ENCODE measurements at regions not wholly inside any gene's neighbourhood (a gene's known extent, or its start where the extent isn't known, plus 50 kb on each side); places are given as distances from the start of the nearest gene placed in this dataset.
A peak's percentile ranks its signal among the peaks of the same experiment; 100 is the strongest.

DNA sequence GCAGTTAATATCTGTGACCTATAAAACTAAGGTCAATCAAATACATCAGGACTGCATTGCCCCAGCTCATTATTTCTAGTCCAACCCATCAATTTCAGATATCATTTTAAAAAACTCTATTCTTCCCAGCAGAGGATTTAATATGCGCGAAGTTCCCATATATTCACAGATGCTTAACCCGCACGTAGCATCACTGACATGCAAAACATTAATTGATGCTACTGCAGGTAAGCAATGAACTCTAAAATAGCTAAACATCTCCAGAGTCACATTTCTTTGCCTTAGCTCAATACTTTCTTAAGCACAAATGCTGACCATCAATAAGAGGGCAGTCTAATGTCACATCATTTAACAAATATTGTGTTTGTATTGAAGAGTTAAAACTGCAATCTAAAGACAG lies 586.6 kb upstream of the CDH18 start:
- Histone ChIP-seq H3K27me3 (peaks cover 0 to 4% (median 0%) of the 10 kb centered on the region in 4 donors), H3K9me3 (no peaks in the 10 kb centered on the region), H3K36me3 (no peaks in the 10 kb centered on the region), H3K27ac (no peak overlapping the region), H3K4me3 (no peak overlapping the region), H3K4me1 (no peaks in the 10 kb centered on the region)
- 77 to 89% methylated on average over 4 of the region's 4 CpGs for WGBS, 2 donors
- no peak for DNase-seq
- TF ChIP-seq, protein P1, sequence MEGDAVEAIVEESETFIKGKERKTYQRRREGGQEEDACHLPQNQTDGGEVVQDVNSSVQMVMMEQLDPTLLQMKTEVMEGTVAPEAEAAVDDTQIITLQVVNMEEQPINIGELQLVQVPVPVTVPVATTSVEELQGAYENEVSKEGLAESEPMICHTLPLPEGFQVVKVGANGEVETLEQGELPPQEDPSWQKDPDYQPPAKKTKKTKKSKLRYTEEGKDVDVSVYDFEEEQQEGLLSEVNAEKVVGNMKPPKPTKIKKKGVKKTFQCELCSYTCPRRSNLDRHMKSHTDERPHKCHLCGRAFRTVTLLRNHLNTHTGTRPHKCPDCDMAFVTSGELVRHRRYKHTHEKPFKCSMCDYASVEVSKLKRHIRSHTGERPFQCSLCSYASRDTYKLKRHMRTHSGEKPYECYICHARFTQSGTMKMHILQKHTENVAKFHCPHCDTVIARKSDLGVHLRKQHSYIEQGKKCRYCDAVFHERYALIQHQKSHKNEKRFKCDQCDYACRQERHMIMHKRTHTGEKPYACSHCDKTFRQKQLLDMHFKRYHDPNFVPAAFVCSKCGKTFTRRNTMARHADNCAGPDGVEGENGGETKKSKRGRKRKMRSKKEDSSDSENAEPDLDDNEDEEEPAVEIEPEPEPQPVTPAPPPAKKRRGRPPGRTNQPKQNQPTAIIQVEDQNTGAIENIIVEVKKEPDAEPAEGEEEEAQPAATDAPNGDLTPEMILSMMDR (IDR thresholded peaks at IDR 0.05): no peak
- ATAC-seq: no peak
- intact Hi-C loops (cut with DNase I): no loop called here
- FAIRE-seq: no peak

DNA sequence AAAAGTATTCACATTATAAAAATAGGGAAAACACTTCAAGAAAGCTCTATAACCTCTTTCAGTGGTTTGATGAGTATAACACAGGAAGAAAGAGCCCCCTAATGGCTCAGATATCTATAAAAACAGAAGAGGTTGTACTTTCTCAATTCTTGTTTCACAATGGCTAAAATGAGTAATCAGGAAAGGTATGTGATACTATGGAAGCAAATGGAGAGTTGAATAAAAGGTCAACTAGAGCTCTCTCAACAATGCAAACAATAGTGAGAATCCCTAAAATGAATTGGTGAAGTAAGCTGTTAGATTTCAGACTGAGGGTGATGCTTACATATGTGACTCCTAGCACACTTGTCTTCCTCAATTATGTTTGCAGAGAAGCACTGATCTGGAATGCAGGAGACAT lies 584.6 kb upstream of the CDH18 start:
- Histone ChIP-seq H3K4me3 (no peak overlapping the region), H3K27me3 (peaks cover 0 to 4% (median 0%) of the 10 kb centered on the region in 4 donors), H3K9me3 (no peaks in the 10 kb centered on the region), H3K4me1 (no peaks in the 10 kb centered on the region), H3K27ac (no peak overlapping the region), H3K36me3 (no peaks in the 10 kb centered on the region)
- intact Hi-C loops (cut with DNase I): no loop called here
- FAIRE-seq (no peak), DNase-seq (no peak), ATAC-seq (peak in 2 of 4 donors; percentile 42 to 74)
- TF ChIP-seq, protein P1 (IDR thresholded peaks at IDR 0.05): no peak

DNA sequence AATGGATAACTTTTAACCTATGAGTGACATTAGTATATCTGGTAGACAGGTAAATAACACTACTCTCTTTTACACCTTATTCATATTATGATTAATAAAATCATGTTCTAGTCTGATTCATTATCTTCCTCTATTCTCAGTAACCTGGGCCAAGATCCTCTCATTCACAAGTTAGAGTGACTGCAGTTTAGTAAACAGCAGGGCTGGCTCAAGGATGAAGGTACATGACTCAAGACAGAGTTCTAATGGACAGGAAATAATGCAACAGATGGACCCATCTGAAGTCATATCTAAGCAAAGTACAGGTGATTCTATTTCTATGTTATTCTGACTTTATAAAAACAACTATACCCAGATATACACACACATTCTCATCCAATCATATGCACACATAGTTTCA lies 582.5 kb upstream of the CDH18 start:
- Histone ChIP-seq H3K9me3 (no peaks in the 10 kb centered on the region), H3K36me3 (no peaks in the 10 kb centered on the region), H3K27ac (no peak overlapping the region), H3K4me3 (no peak overlapping the region), H3K27me3 (peaks cover 0 to 4% (median 0%) of the 10 kb centered on the region in 4 donors), H3K4me1 (no peaks in the 10 kb centered on the region)
- FAIRE-seq: no peak
- peak in 1 of 4 donors; percentile 32 for ATAC-seq
- intact Hi-C loops (cut with DNase I): no loop called here
- TF ChIP-seq, protein P1 (IDR thresholded peaks at IDR 0.05): no peak
- DNase-seq: no peak

DNA sequence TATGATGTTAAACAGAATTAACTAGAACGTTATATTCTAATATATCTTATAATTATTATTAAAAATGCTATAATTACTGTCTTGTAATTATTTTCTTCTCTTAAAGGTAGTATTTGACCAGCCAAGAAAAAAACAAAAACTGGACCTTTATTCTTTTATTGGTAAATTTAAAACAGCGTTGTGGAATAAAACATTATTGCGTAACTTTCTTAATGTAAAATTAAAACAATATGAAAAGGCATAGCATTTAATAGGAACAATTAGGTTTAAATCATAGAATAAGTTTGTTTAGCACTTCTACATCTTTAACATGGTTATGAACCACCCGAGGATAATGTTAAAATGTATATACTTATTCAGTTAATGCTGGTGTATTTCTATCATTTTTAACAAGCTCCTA lies 574.5 kb upstream of the CDH18 start:
- Histone ChIP-seq H3K9me3 (no peaks in the 10 kb centered on the region), H3K27ac (no peak overlapping the region), H3K27me3 (no peaks in the 10 kb centered on the region), H3K4me1 (no peaks in the 10 kb centered on the region), H3K36me3 (no peaks in the 10 kb centered on the region), H3K4me3 (no peak overlapping the region)
- TF ChIP-seq, protein P1 (IDR thresholded peaks at IDR 0.05): no peak
- FAIRE-seq (no peak), DNase-seq (no peak), ATAC-seq (no peak)
- intact Hi-C loops (cut with DNase I): no loop called here
- 59 to 89% methylated on average over 4 of the region's 4 CpGs for WGBS, 2 donors

GRCh38 chr5:20559845-20560244 lies 571.8 kb upstream of the CDH18 start:
- FAIRE-seq (no peak), ATAC-seq (peak in 2 of 4 donors; percentile 70 to 86), DNase-seq (no peak)
- TF ChIP-seq, protein P1 (IDR thresholded peaks at IDR 0.05): no peak
- Histone ChIP-seq H3K4me3 (no peak overlapping the region), H3K27me3 (no peaks in the 10 kb centered on the region), H3K9me3 (no peaks in the 10 kb centered on the region), H3K27ac (no peak overlapping the region), H3K36me3 (no peaks in the 10 kb centered on the region), H3K4me1 (no peaks in the 10 kb centered on the region)
- intact Hi-C loops (cut with DNase I): no loop called here
- WGBS, 2 donors: 64 to 65% methylated on average over 3 of the region's 3 CpGs
